Stimulated activated naive CD8-positive, alpha-beta T cell treated with anti-CD3 and anti-CD28 coated beads, Interleukin-15, amount 100 ng/mL, for 72 hours (primary cell): ENCODE measurements at regions not wholly inside any gene's neighbourhood (a gene's known extent, or its start where the extent isn't known, plus 50 kb on each side); places are given as distances from the start of the nearest gene placed in this dataset.
A peak's percentile ranks its signal among the peaks of the same experiment; 100 is the strongest.

ENCODE experiments used
- ATAC-seq: fragments of 150-1000 bp; cut with Tn5 transposase; 2 replicates; pipeline ENCODE4 v1.10.0; 2021; ENCODE audit warnings: mild to moderate bottlenecking, moderate library complexity
- DNase-seq, 2 donors: peaks; one replicate each; pipeline ENCODE4 v3.0.0; 2021 to 2022
- H3K27ac Mint-ChIP-seq, 2 donors: one replicate each; pipeline ENCODE4 v1.8.0; 2022; ENCODE audit warnings: mild to moderate bottlenecking in 2 of 2, mixed read lengths in 2 of 2, moderate library complexity in 2 of 2
- H3K27me3 Mint-ChIP-seq: one replicate; pipeline ENCODE4 v1.8.0; 2022; ENCODE audit warnings: mixed read lengths
- H3K4me1 Mint-ChIP-seq: one replicate; pipeline ENCODE4 v1.8.0; 2022; ENCODE audit warnings: mild to moderate bottlenecking, mixed read lengths
- H3K4me3 Mint-ChIP-seq, 2 donors: one replicate each; pipeline ENCODE4 v1.8.0; 2022; ENCODE audit warnings: mild to moderate bottlenecking in 2 of 2, mixed read lengths in 2 of 2, moderate library complexity in 1 of 2
- H3K9me3 Mint-ChIP-seq, 2 donors: one replicate each; pipeline ENCODE4 v1.8.0; 2022; ENCODE audit warnings: mixed read lengths in 2 of 2

DNA sequence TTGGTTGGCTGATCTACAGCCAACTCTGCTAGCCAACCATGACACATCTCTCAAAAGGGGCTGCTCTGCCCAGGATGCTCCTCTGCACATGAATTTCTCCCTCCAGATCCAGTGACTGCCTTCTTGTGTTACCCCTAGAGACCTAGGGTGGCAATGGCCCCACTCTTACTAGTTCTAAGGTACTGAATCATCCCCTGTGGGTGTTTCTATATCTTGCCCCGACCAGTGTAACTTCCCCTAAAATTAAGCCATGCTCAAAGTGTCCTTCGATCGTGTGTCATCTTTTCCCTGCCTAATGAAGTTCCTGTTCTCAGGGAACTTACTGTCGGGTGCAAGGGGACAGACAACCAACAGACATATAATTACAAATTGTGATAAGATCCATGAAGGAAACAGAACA lies 113.3 kb downstream of the FAM76B start:
- Mint-ChIP-seq H3K9me3 (peaks cover 0 to 7% of the 10 kb centered on the region in 2 donors), H3K27ac (no peak overlapping the region), H3K4me3 (no peak overlapping the region), H3K4me1 (peaks cover 85% of the 10 kb centered on the region), H3K27me3 (no peaks in the 10 kb centered on the region)
- no peak for DNase-seq
- ATAC-seq = peak; percentile 53

- DNase-seq = no peak
- Mint-ChIP-seq H3K27me3 (no peaks in the 10 kb centered on the region), H3K4me1 (peaks cover 78% of the 10 kb centered on the region), H3K4me3 (no peak overlapping the region), H3K9me3 (peaks cover 0 to 7% of the 10 kb centered on the region in 2 donors), H3K27ac (no peak overlapping the region)
- no peak for ATAC-seq
These were observed 114.0 kb downstream of the FAM76B start for GRCh38 chr11:95675585-95675984.

- Mint-ChIP-seq H3K27me3 (no peaks in the 10 kb centered on the region), H3K9me3 (peaks cover 0 to 7% of the 10 kb centered on the region in 2 donors), H3K4me3 (peak overlapping the region in 1 of 2 donors; percentile 2), H3K27ac (peak overlapping the region; percentile 13 to 72), H3K4me1 (peaks cover 75% of the 10 kb centered on the region)
- ATAC-seq = peak; percentile 87
- DNase-seq = peak in 1 of 2 donors; percentile 52
These were observed 114.8 kb downstream of the FAM76B start for GRCh38 chr11:95674657-95675358.

GRCh38 chr11:95671768-95672167 lies 117.8 kb downstream of the FAM76B start:
- ATAC-seq (no peak), DNase-seq (no peak)
- no peaks in the 10 kb centered on the region for H3K27me3 Mint-ChIP-seq
- peaks cover 58% of the 10 kb centered on the region for H3K4me1 Mint-ChIP-seq
- peaks cover 6 to 13% of the 10 kb centered on the region in 2 donors for H3K9me3 Mint-ChIP-seq
- no peak overlapping the region for H3K27ac Mint-ChIP-seq
- H3K4me3 Mint-ChIP-seq = no peak overlapping the region

DNA sequence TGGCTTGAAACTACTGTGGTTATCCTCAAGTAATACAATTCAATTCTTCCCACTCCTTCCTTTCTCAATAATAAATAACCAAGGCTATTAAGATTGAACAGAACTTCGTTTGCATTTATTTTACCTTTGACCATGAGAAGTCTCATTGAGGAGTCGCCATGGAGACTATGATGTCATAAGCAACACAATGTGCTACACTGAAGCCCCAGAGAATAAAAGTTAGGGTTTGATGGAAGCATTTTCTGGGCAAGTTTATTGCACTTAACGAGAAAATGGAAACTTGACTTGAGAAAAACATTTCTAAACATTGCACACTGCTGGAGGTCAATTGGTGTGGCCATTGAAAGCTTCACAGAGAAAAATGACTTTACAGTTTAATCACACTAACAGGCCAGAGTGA lies 121.5 kb downstream of the FAM76B start:
- no peak for DNase-seq
- no peak for ATAC-seq
- Mint-ChIP-seq H3K4me1 (peaks cover 30% of the 10 kb centered on the region), H3K27me3 (no peaks in the 10 kb centered on the region), H3K27ac (no peak overlapping the region), H3K4me3 (no peak overlapping the region), H3K9me3 (peaks cover 18 to 27% of the 10 kb centered on the region in 2 donors)

DNA sequence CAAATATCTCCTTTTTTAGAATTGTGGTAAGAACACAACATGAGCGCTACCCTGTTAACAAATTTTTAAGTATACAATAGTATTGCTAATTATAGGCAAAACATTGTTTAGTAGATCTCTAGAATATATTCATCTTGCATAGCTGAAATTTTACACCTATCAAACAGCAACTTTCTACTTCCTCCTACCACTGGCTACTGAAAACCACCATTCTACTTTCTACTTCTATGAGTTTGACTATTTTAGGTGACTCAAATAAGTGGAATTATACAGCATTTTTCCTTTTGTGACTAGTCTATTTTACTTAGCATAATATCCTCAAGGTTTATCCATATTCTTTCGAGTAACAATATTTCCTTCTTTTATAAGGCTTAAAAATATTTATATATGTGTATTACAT lies 128.4 kb downstream of the FAM76B start:
- ATAC-seq (peak; percentile 82), DNase-seq (no peak)
- no peaks in the 10 kb centered on the region for H3K27me3 Mint-ChIP-seq
- H3K4me1 Mint-ChIP-seq = peaks cover 33% of the 10 kb centered on the region
- H3K4me3 Mint-ChIP-seq = no peak overlapping the region
- H3K9me3 Mint-ChIP-seq = peaks cover 11 to 20% of the 10 kb centered on the region in 2 donors
- H3K27ac Mint-ChIP-seq = no peak overlapping the region

DNA sequence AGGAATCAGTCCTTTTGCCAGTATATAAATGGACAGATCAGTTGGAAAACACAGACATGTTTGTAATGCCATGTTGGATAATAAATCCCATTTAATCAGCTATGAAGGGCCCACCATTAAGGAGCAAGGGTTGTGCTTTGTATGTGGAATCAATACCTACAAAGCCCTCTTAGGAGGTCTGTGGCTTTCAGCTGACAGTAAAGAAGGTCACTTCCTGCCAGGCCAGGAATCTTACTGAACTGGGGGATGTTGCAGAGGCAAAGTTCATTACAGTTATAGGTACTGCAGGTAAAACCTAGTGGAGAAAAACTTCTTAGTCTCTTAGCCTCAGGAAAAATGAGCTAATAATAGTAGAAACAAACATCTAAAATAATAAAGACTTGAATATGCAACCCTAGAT lies 129.5 kb downstream of the FAM76B start:
- no peak overlapping the region for H3K27ac Mint-ChIP-seq
- no peaks in the 10 kb centered on the region for H3K27me3 Mint-ChIP-seq
- peak; percentile 43 for ATAC-seq
- peak overlapping the region in 1 of 2 donors; percentile 32 for H3K4me3 Mint-ChIP-seq
- H3K9me3 Mint-ChIP-seq = peaks cover 3 to 10% of the 10 kb centered on the region in 2 donors
- no peak for DNase-seq
- peaks cover 33% of the 10 kb centered on the region for H3K4me1 Mint-ChIP-seq

DNA sequence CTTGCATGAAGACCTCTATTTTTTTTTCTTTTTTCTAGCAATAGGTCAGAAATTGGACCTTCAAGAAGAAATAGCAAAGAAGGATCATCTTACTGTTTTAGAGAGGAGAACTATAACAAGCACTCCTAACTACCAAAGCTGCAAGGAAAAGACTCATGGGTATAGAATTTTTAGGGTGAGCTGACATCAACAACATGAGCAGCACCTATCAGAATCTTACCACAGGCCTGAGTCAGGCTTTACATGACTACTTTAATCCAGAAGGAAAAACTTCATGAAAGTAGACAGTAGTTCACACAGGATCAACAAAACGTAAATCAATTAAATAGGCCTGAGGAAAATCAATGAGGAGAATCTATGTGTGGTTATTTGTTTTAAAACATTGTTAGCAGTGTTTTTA lies 130.5 kb downstream of the FAM76B start:
- no peaks in the 10 kb centered on the region for H3K27me3 Mint-ChIP-seq
- H3K27ac Mint-ChIP-seq = peak overlapping the region in 1 of 2 donors; percentile 76
- no peak for ATAC-seq
- peaks cover 33% of the 10 kb centered on the region for H3K4me1 Mint-ChIP-seq
- peak overlapping the region in 1 of 2 donors; percentile 8 for H3K4me3 Mint-ChIP-seq
- DNase-seq = no peak
- peaks cover 0 to under 1% of the 10 kb centered on the region in 2 donors for H3K9me3 Mint-ChIP-seq

DNA sequence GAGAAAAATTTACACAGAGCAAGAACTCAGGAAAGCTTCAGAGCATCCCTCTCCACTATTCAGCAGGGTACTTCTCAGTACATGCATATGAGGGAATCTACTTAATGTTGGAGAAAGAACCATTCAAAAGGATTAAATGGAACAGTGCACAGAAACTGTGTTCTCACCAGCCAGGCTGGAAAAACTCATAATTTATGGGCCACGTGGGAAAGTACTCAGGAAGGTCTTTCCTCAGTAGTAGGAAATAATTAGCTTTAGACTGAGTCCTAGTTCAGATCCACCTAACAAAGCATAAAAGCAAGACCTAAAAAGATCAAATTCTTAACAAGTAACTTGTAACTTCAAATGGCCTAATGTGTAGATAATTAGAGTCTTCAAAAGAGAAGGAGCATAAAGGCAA lies 134.0 kb downstream of the FAM76B start:
- Mint-ChIP-seq H3K4me1 (peaks cover 21% of the 10 kb centered on the region), H3K27ac (no peak overlapping the region), H3K4me3 (no peak overlapping the region), H3K27me3 (peaks cover 8% of the 10 kb centered on the region), H3K9me3 (no peaks in the 10 kb centered on the region)
- ATAC-seq = no peak
- DNase-seq = no peak

DNA sequence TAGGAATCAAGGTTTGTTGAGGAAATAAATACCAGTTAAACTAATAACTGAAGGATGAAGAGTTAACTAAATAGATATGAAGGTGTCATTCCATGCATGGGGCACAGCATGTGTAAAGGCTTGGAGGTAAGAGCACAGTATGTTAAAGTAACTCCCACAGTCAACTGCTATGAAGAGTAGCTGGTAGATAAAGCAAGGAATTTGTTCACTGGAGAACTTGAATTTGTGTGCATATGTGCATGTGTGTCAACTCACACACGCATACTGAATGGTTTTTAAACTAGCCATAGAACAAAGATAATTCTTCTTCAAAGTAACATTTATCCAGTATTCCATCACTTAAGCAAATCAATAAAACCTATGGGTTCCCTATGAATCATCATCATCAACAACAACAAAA lies 135.9 kb downstream of the FAM76B start:
- peaks cover 3% of the 10 kb centered on the region for H3K4me1 Mint-ChIP-seq
- H3K9me3 Mint-ChIP-seq = no peaks in the 10 kb centered on the region
- no peak for DNase-seq
- H3K4me3 Mint-ChIP-seq = no peak overlapping the region
- peaks cover 16% of the 10 kb centered on the region for H3K27me3 Mint-ChIP-seq
- peak overlapping the region in 1 of 2 donors; percentile 18 for H3K27ac Mint-ChIP-seq
- no peak for ATAC-seq

DNA sequence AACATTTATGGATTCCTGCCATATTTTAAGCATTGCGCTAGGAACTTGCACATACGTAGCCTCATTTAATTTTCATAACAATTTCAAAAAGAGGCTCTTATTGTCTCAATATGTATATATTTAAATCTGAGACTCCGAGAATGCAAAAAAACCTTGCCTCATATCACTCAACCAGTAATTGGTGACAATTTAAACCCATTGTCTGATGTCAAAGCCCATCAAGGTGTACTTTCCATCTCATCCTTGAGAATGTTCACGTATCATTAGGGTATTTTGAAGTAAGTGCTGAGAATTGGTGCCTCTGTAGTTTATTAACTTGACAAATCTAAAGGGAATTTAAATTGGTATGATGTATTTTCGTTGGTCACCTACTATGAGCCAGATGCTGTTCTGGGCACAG lies 136.5 kb downstream of the FAM76B start:
- ATAC-seq (no peak), DNase-seq (no peak)
- peaks cover 4% of the 10 kb centered on the region for H3K4me1 Mint-ChIP-seq
- H3K9me3 Mint-ChIP-seq = no peaks in the 10 kb centered on the region
- no peak overlapping the region for H3K4me3 Mint-ChIP-seq
- no peak overlapping the region for H3K27ac Mint-ChIP-seq
- H3K27me3 Mint-ChIP-seq = peaks cover 16% of the 10 kb centered on the region

GRCh38 chr11:95652002-95652472 lies 137.5 kb downstream of the FAM76B start:
- no peak overlapping the region for H3K27ac Mint-ChIP-seq
- H3K4me1 Mint-ChIP-seq = peaks cover 11% of the 10 kb centered on the region
- H3K9me3 Mint-ChIP-seq = no peaks in the 10 kb centered on the region
- DNase-seq (no peak), ATAC-seq (no peak)
- H3K27me3 Mint-ChIP-seq = peaks cover 16% of the 10 kb centered on the region
- no peak overlapping the region for H3K4me3 Mint-ChIP-seq

DNA sequence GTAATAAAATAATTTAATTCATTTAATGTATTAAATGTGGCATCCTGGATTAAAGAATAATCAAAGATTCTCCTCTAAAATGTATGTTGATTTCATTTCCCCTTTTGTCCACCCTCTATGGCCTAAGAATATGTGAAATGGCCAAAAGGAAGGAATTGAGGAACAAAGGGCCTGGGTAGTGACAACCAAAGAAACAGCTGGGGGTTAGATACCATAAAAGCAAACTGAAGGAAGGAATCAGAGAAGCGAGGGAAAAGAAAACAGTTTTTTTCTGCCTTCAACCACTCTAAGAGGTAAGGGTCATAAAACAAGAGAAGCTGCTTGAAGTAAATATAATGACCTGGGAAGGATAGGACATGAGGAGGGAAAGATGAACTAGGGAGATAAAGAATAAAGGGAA lies 139.3 kb downstream of the FAM76B start:
- Mint-ChIP-seq H3K27me3 (peaks cover 16% of the 10 kb centered on the region), H3K27ac (no peak overlapping the region), H3K4me1 (peaks cover 11% of the 10 kb centered on the region), H3K4me3 (no peak overlapping the region), H3K9me3 (peaks cover 0 to 7% of the 10 kb centered on the region in 2 donors)
- no peak for DNase-seq
- ATAC-seq = no peak

GRCh38 chr11:95647871-95648270 lies 141.7 kb downstream of the FAM76B start:
- ATAC-seq (no peak), DNase-seq (no peak)
- Mint-ChIP-seq H3K9me3 (peaks cover 8 to 18% of the 10 kb centered on the region in 2 donors), H3K4me1 (peaks cover 11% of the 10 kb centered on the region), H3K27ac (no peak overlapping the region), H3K4me3 (no peak overlapping the region), H3K27me3 (peaks cover 16% of the 10 kb centered on the region)

DNA sequence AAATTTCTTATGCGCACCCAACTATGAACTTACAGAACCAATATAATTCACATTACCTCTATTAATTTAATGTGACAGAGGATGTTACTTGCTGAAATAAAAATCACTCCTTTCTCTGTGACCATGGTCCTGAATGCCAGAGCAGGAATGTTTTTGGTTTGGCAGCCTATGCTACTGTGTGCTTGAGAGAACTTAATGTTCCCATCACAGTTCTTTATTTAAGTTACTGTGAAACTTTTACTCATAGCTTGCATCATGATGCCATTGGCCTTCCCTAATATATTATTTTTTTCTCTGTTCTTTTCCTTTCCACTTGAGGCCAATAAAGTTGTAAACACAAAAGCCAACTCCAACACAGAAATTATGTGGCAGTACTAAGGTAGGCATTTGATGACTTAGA lies 142.2 kb downstream of the FAM76B start:
- H3K27me3 Mint-ChIP-seq = peaks cover 15% of the 10 kb centered on the region
- peaks cover 11% of the 10 kb centered on the region for H3K4me1 Mint-ChIP-seq
- no peak overlapping the region for H3K4me3 Mint-ChIP-seq
- DNase-seq (no peak), ATAC-seq (no peak)
- H3K27ac Mint-ChIP-seq = no peak overlapping the region
- peaks cover 8 to 18% of the 10 kb centered on the region in 2 donors for H3K9me3 Mint-ChIP-seq

DNA sequence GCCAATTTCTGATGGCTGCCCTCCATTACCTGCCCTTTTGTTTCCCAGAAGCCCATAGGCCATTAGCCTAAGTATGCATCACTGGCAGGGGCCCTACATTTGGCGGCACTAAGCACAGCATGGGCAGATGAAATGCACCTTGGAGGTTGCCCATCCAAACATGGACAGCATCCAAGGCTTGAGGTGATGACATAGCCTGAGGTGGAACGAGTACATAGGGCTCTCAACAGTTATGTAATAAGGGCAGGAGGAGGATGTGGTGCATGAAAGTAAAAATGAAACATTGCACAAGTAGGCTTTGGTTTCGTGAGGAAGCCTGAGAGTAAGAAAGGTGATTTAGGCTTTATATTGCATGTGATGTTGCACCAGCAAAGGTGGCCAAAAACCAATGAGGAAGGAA lies 148.1 kb downstream of the FAM76B start:
- peak; percentile 99 for ATAC-seq
- Mint-ChIP-seq H3K27ac (peak overlapping the region; percentile 86 to 92), H3K4me3 (peak overlapping the region; percentile 19 to 40), H3K4me1 (peaks cover 17% of the 10 kb centered on the region), H3K9me3 (peaks cover 18 to 27% of the 10 kb centered on the region in 2 donors), H3K27me3 (no peaks in the 10 kb centered on the region)
- peak; percentile 38 to 62 for DNase-seq

- H3K27ac Mint-ChIP-seq = no peak overlapping the region
- ATAC-seq = no peak
- H3K4me3 Mint-ChIP-seq = no peak overlapping the region
These were observed 151.1 kb downstream of the FAM76B start for GRCh38 chr11:95638501-95638900.

More at GRCh38 chr11:95638501-95638900, 151.1 kb downstream of the FAM76B start:
- Mint-ChIP-seq H3K27me3 (no peaks in the 10 kb centered on the region), H3K9me3 (peaks cover 9 to 10% of the 10 kb centered on the region in 2 donors), H3K4me1 (peaks cover 17% of the 10 kb centered on the region)
- no peak for DNase-seq
